ENCODE measurements at regions not wholly inside any gene's neighbourhood (a gene's known extent, or its start where the extent isn't known, plus 50 kb on each side); places are given as distances from the start of the nearest gene placed in this dataset.

- TF ChIP-seq, protein P1, sequence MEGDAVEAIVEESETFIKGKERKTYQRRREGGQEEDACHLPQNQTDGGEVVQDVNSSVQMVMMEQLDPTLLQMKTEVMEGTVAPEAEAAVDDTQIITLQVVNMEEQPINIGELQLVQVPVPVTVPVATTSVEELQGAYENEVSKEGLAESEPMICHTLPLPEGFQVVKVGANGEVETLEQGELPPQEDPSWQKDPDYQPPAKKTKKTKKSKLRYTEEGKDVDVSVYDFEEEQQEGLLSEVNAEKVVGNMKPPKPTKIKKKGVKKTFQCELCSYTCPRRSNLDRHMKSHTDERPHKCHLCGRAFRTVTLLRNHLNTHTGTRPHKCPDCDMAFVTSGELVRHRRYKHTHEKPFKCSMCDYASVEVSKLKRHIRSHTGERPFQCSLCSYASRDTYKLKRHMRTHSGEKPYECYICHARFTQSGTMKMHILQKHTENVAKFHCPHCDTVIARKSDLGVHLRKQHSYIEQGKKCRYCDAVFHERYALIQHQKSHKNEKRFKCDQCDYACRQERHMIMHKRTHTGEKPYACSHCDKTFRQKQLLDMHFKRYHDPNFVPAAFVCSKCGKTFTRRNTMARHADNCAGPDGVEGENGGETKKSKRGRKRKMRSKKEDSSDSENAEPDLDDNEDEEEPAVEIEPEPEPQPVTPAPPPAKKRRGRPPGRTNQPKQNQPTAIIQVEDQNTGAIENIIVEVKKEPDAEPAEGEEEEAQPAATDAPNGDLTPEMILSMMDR (IDR thresholded peaks at IDR 0.05; ENCODE audit: low read depth, low read length, missing control alignments): no peak
- no peak for DNase-seq (ENCODE audit: low read depth)
- in situ Hi-C loops (cut with HindIII; ENCODE audit: low sequenced_read_pairs): no loop called here
- no peak overlapping the region for H3K4me3 ChIP-seq (ENCODE audit: low read depth, low read length)
Observed at GRCh38 chr13:79196843-79197242, 209.2 kb downstream of the RBM26 start.

DNA sequence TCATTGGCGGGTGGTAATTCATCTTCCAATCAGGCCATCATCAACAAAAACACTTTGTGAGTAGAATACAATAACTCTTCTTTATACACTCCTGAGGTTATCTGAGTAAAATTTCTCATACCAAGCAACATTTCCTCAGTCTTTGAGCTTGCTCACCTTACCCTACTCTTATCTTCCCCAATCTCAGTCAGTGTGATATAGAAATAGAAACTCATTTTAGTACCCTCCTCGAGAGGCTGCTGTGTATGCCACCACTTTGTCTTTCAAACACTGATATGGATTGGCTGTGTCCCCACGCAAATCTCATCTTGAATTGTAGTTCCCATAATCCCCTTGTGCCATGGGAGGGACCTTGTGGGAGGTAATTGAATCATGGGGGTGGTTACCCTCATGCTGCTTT lies 209.7 kb downstream of the RBM26 start:
- TF ChIP-seq, protein P1 (IDR thresholded peaks at IDR 0.05; ENCODE audit: low read depth, low read length, missing control alignments): no peak
- H3K4me3 ChIP-seq (ENCODE audit: low read depth, low read length): no peak overlapping the region
- in situ Hi-C loops (cut with HindIII; ENCODE audit: low sequenced_read_pairs): no loop called here
- DNase-seq (ENCODE audit: low read depth): no peak

GRCh38 chr13:79194727-79195126 lies 211.3 kb downstream of the RBM26 start:
- H3K4me3 ChIP-seq (ENCODE audit: low read depth, low read length): no peak overlapping the region
- in situ Hi-C loops (cut with HindIII; ENCODE audit: low sequenced_read_pairs): no loop called here
- no peak for DNase-seq (ENCODE audit: low read depth)
- TF ChIP-seq, protein P1 (IDR thresholded peaks at IDR 0.05; ENCODE audit: low read depth, low read length, missing control alignments): no peak

DNA sequence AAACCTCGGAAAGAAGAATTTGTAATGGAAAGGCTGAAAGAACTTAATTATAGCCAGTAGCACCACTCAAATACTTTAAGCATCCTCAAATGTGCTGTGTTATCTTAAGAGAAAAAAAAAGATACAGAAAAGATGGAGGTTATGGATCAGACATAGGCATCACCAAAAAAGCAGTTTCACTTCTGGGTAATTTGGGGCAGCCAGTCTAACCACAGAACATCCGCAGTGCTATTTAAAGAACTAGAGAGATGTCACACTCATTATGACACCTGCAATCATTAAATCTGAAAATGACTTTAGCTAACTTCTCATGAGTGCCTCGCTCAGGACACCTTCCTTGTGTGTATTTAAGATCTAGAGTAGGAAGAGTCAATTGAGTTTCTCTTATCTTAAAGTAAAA lies 211.8 kb downstream of the RBM26 start:
- TF ChIP-seq, protein P1 (IDR thresholded peaks at IDR 0.05; ENCODE audit: low read depth, low read length, missing control alignments): no peak
- in situ Hi-C loops (cut with HindIII; ENCODE audit: low sequenced_read_pairs): no loop called here
- no peak overlapping the region for H3K4me3 ChIP-seq (ENCODE audit: low read depth, low read length)
- DNase-seq (ENCODE audit: low read depth): no peak

- in situ Hi-C loops (cut with HindIII; ENCODE audit: low sequenced_read_pairs): no loop called here
- DNase-seq (ENCODE audit: low read depth): no peak
- TF ChIP-seq, protein P1 (IDR thresholded peaks at IDR 0.05; ENCODE audit: low read depth, low read length, missing control alignments): no peak
- H3K4me3 ChIP-seq (ENCODE audit: low read depth, low read length): no peak overlapping the region
Observed at GRCh38 chr13:79191501-79191900, 214.6 kb downstream of the RBM26 start.

DNA sequence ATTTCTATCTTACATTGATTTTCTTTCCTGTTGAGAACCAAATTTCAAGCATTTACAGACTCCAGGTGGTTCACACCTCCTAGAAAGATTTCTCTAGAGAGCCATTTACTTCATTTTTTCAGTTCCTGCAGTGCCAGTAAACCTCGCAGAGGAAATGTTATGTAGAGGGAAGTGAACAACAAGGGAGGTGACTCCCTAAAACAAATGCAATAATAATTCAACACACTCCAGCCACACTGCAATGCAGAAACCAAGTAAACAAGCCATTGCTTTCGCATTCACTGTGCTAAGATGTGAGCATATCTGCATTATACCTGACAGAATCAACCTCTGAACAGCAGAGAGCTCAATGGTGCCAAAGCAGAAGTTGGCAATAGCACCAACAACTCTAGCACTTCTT lies 215.1 kb downstream of the RBM26 start:
- no peak overlapping the region for H3K4me3 ChIP-seq (ENCODE audit: low read depth, low read length)
- DNase-seq (ENCODE audit: low read depth): no peak
- in situ Hi-C loops (cut with HindIII; ENCODE audit: low sequenced_read_pairs): no loop called here
- TF ChIP-seq, protein P1 (IDR thresholded peaks at IDR 0.05; ENCODE audit: low read depth, low read length, missing control alignments): no peak
